ENCODE measurements at regions not wholly inside any gene's neighbourhood (a gene's known extent, or its start where the extent isn't known, plus 50 kb on each side); places are given as distances from the start of the nearest gene placed in this dataset.

- no peaks in the 10 kb centered on the region for H3K27me3 ChIP-seq
- intact Hi-C loops (cut with DNase I): no loop called here
- H3K9me3 ChIP-seq: no peaks in the 10 kb centered on the region
- no peak overlapping the region for H3K4me3 ChIP-seq
- H3K36me3 ChIP-seq: no peaks in the 10 kb centered on the region
- H3K27ac ChIP-seq: no peak overlapping the region
- no peaks in the 10 kb centered on the region for H3K4me1 ChIP-seq
- ATAC-seq (no peak), DNase-seq (peak in 1 of 4 donors; percentile 22)
- no peak for TF ChIP-seq CTCF (IDR thresholded peaks at IDR 0.05)
Measured at GRCh38 chr10:84762754-84763394, 434.5 kb downstream of the CCSER2 start.

GRCh38 chr10:84763965-84764364 lies 435.6 kb downstream of the CCSER2 start:
- intact Hi-C loops (cut with DNase I): no loop called here
- H3K36me3 ChIP-seq: no peaks in the 10 kb centered on the region
- no peak for TF ChIP-seq CTCF (IDR thresholded peaks at IDR 0.05)
- no peaks in the 10 kb centered on the region for H3K9me3 ChIP-seq
- H3K27ac ChIP-seq: no peak overlapping the region
- no peaks in the 10 kb centered on the region for H3K4me1 ChIP-seq
- no peaks in the 10 kb centered on the region for H3K27me3 ChIP-seq
- ATAC-seq (no peak), DNase-seq (no peak)
- no peak overlapping the region for H3K4me3 ChIP-seq

GRCh38 chr10:84765086-84765485 lies 436.7 kb downstream of the CCSER2 start:
- TF ChIP-seq CTCF (IDR thresholded peaks at IDR 0.05): no peak
- Histone ChIP-seq H3K4me1 (no peaks in the 10 kb centered on the region), H3K27ac (no peak overlapping the region), H3K36me3 (no peaks in the 10 kb centered on the region), H3K9me3 (no peaks in the 10 kb centered on the region), H3K27me3 (no peaks in the 10 kb centered on the region), H3K4me3 (no peak overlapping the region)
- DNase-seq (no peak), ATAC-seq (no peak)
- intact Hi-C loops (cut with DNase I): no loop called here

GRCh38 chr10:84765656-84766055 lies 437.3 kb downstream of the CCSER2 start:
- no peaks in the 10 kb centered on the region for H3K27me3 ChIP-seq
- no peaks in the 10 kb centered on the region for H3K4me1 ChIP-seq
- no peak overlapping the region for H3K27ac ChIP-seq
- DNase-seq (no peak), ATAC-seq (no peak)
- TF ChIP-seq CTCF (IDR thresholded peaks at IDR 0.05): no peak
- no peaks in the 10 kb centered on the region for H3K36me3 ChIP-seq
- intact Hi-C loops (cut with DNase I): no loop called here
- no peaks in the 10 kb centered on the region for H3K9me3 ChIP-seq
- no peak overlapping the region for H3K4me3 ChIP-seq

GRCh38 chr10:84766923-84767322 lies 438.5 kb downstream of the CCSER2 start:
- intact Hi-C loops (cut with DNase I): no loop called here
- Histone ChIP-seq H3K4me1 (no peaks in the 10 kb centered on the region), H3K36me3 (no peaks in the 10 kb centered on the region), H3K27ac (no peak overlapping the region), H3K4me3 (no peak overlapping the region), H3K27me3 (no peaks in the 10 kb centered on the region), H3K9me3 (no peaks in the 10 kb centered on the region)
- no peak for TF ChIP-seq CTCF (IDR thresholded peaks at IDR 0.05)
- DNase-seq: peak in 1 of 4 donors; percentile 31
- no peak for ATAC-seq

All from left lung (tissue), 4 donors.